SK-N-SH treated with all-trans-retinoic acid at 6 μM for 48 hours (cell line): ENCODE measurements at regions not wholly inside any gene's neighbourhood (a gene's known extent, or its start where the extent isn't known, plus 50 kb on each side); places are given as distances from the start of the nearest gene placed in this dataset.

Experiments used
- OSR1 ChIP-seq: fragments of 250-450 bp; sonication (Bioruptor Pico); IDR thresholded peaks from 2 replicates; pipeline ENCODE4 v1.8.0; 2022; ENCODE audit warnings: moderate library complexity, mild to moderate bottlenecking, inconsistent platforms
- ZFP3 ChIP-seq: fragments of 250-450 bp; sonication (Bioruptor Pico); IDR thresholded peaks from 2 replicates; pipeline ENCODE4 v1.5.0; 2020; ENCODE audit warnings: mild to moderate bottlenecking, moderate library complexity
- ZNF565 ChIP-seq: fragments of 450-650 bp; formaldehyde crosslinking; conservative IDR thresholded peaks from 2 replicates; pipeline ENCODE4 v1.5.0; 2020; ENCODE audit warnings: low read depth, mild to moderate bottlenecking, moderate library complexity

GRCh38 chr18:25651553-25651952, 299.6 kb upstream of the ZNF521 start:
- no peak for TF ChIP-seq ZNF565
- no peak for TF ChIP-seq ZFP3
- no peak for TF ChIP-seq OSR1 (CRISPR knock-in tag)
